GM13976 (cell line): ENCODE measurements at regions not wholly inside any gene's neighbourhood (a gene's known extent, or its start where the extent isn't known, plus 50 kb on each side); places are given as distances from the start of the nearest gene placed in this dataset.

Experiments
- DNase-seq: peaks from one replicate; pipeline ENCODE4 v3.0.0; 2012; ENCODE audit warnings: low spot score
- in situ Hi-C: fragments of 300-500 bp; cut with MboI; formaldehyde crosslinking; loops from one replicate; pipeline ENCODE4 v1.12.0; 2022; ENCODE audit warnings: low sequenced_read_pairs, mixed read lengths, inconsistent platforms; ENCODE audit not compliant: unreplicated experiment
- TF ChIP-seq, protein P1 (sequence below): IDR thresholded peaks from 2 replicates; pipeline ENCODE4 v1.5.1; 2012; ENCODE audit warnings: borderline replicate concordance, mild to moderate bottlenecking; ENCODE audit not compliant: insufficient read depth; ENCODE audit errors: extremely low read depth, missing control alignments, control extremely low read depth

DNA sequence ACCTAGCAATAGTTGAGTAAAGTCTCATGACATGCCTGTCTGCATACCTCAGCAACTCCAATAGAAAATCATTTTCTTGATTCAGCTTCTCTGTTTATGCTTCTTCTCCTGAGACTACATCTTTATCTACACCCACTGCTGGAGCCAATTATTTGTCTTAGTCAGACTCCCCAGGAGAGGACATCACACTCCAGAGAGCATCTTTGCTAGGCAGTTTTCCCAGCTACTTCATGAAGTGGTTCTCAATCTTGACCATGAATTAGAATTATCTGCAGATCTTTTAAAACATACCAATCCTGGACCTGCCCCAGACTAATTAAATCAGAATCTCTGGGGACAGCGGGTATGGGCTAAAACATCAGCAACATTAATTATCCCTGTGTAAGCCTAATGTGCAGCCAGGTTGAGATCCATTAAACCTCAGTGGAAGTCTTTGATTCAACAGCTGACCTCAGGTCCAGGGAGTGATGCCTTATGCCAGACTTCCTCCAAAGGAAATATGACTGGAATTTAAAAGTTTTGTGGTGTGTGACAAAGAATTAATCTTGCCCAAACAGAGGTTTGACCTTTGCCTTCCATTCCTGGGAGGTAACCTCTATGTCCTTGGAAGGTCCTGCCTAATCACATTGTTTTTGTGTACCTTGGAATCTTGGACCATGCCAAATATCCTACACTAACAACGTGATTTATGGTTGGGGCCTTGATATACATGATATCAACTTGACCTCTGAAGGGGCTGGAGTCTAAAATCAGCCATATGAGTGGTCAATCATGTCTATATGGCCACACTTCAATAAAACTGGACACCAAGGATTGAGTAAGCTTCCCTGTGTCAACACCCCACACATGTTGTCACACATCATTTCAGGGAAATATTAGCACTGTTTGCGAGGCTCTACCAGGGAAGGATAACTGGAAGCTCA lies 99.3 kb upstream of the DNAJC10 start:
- no peak for DNase-seq
- TF ChIP-seq, protein P1, sequence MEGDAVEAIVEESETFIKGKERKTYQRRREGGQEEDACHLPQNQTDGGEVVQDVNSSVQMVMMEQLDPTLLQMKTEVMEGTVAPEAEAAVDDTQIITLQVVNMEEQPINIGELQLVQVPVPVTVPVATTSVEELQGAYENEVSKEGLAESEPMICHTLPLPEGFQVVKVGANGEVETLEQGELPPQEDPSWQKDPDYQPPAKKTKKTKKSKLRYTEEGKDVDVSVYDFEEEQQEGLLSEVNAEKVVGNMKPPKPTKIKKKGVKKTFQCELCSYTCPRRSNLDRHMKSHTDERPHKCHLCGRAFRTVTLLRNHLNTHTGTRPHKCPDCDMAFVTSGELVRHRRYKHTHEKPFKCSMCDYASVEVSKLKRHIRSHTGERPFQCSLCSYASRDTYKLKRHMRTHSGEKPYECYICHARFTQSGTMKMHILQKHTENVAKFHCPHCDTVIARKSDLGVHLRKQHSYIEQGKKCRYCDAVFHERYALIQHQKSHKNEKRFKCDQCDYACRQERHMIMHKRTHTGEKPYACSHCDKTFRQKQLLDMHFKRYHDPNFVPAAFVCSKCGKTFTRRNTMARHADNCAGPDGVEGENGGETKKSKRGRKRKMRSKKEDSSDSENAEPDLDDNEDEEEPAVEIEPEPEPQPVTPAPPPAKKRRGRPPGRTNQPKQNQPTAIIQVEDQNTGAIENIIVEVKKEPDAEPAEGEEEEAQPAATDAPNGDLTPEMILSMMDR: no peak
- in situ Hi-C loops: no loop called here

DNA sequence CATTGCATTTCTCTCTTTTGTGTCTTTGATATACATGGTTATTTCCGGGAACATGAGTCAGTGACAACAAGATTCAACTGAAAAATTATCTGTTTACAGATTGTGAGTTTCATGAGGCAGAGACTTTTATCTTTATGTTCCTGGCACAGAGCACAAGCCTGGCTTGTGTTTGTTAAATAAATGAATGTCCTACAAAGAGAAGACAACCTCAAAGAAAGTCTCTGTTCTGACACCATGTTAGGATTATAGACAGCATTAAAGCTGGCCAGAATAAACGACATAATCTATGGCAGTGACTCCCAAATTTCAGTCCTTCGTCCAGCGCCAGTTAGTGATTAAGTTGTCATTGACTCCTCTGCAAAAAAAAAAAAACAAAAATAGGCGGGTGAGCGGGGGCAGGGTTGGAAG lies 97.4 kb upstream of the DNAJC10 start:
- no peak for DNase-seq
- in situ Hi-C loops: no loop called here
- TF ChIP-seq, protein P1: no peak

DNA sequence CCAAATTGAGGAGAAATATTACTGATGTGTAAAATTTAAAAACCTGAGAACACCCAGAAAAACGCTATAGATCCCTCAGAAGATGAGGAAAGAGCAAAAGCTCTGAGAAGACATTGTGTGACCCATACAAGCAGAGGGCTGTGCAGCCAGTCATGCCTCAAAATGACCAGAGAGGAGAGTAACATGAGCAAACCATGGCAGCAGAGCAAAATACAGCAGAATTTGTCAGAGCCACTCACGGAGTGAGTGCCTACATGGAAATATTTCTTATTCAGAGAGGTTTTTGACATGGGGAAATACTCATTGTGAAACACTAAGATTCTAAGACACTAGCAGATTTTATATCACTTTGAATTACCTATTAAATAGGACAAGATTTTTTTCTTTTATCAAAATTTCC lies 96.8 kb upstream of the DNAJC10 start:
- TF ChIP-seq, protein P1: no peak
- in situ Hi-C loops: no loop called here

DNA sequence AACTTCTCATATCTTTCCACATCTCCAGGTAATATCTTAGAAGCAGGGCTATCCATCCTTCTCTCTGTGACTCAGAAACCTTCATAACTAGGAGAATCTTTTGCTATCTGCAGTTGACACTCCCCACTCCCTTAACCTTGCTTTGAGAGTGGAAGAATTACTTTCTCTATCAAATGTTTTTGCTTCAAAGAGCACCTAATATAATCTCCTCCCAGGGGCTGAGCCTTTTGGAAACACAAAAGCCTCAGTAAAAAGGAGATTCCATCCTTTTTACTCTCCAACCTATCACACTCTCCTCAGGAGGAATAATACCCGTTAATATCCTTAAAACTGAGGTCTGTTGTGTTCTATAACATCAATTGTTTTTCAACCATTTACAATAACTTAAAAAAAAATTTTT lies 94.9 kb upstream of the DNAJC10 start:
- DNase-seq: no peak
- in situ Hi-C loops: no loop called here
- TF ChIP-seq, protein P1: no peak

More for the DNA sequence above, 96.8 kb upstream of the DNAJC10 start:
- no peak for DNase-seq

DNA sequence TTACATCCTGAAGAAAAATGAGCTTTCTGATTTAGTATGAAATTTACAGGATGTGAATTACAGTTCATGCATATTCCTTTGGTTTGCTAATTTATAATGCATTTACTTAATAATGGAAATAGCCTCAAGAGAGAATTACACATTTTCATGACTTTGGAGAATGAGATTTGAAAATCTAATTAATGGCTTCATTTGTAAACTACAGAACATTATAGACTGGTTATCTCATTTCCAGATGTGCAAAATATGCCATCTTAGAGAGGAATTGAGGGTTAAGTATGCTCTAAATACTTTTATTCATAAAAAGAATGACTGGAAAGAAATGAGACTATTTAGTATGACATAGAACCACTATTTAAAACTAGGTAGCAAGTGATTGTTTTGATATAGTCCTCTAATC lies 94.2 kb upstream of the DNAJC10 start:
- in situ Hi-C loops: no loop called here

DNA sequence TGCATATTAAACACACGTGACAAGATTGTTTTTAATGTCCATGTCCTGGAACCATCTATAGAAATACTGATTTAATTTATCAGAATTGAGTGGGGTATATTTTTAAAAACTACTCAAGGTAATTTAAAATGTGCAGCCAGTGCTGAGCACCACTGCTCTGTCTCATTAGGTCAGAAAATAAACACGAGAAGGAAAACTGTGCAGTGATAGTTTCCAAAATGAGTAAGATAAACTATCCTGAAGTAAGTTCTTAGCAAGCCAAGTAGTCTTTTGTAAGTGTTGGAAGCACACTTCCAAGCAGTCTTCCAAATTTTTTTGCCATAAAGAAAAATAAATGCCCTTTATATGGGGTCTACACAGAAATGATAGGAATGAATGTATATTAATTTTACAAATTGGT lies 93.8 kb upstream of the DNAJC10 start:
- in situ Hi-C loops: no loop called here
- TF ChIP-seq, protein P1: no peak
- no peak for DNase-seq

More for the DNA sequence above, 94.2 kb upstream of the DNAJC10 start:
- no peak for DNase-seq
- TF ChIP-seq, protein P1: no peak

DNA sequence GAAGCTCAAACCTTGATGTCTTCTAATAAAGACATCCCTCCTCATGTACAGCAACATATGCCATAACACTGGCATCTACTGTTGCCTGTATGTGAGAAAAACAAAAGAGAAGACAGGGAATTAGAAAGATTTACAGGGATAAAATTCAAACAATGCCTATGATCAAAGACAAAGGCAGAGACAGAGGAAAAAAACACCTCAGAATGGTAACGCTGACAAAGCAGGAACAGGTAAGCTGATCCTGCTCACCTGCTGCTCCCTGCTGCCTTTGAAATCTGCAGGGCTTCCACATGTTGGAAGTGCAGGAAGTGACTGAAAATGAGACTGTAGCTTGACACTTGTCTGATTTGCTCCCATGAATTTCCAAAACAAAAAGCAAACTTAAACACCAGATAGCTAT lies 90.2 kb upstream of the DNAJC10 start:
- in situ Hi-C loops: no loop called here
- TF ChIP-seq, protein P1: no peak
- DNase-seq: no peak
